NB4 (cell line): ENCODE measurements at regions not wholly inside any gene's neighbourhood (a gene's known extent, or its start where the extent isn't known, plus 50 kb on each side); places are given as distances from the start of the nearest gene placed in this dataset.

Source experiments
- POLR2A ChIP-seq: IDR thresholded peaks from 2 replicates; pipeline ENCODE4 v1.6.1; 2011; ENCODE audit warnings: mild to moderate bottlenecking; ENCODE audit not compliant: insufficient read length; ENCODE audit errors: extremely low read depth
- TF ChIP-seq, protein P1 (sequence below): IDR thresholded peaks from one replicate; pipeline ENCODE4 v1.5.1; 2012; ENCODE audit warnings: low read depth, low read length

DNA sequence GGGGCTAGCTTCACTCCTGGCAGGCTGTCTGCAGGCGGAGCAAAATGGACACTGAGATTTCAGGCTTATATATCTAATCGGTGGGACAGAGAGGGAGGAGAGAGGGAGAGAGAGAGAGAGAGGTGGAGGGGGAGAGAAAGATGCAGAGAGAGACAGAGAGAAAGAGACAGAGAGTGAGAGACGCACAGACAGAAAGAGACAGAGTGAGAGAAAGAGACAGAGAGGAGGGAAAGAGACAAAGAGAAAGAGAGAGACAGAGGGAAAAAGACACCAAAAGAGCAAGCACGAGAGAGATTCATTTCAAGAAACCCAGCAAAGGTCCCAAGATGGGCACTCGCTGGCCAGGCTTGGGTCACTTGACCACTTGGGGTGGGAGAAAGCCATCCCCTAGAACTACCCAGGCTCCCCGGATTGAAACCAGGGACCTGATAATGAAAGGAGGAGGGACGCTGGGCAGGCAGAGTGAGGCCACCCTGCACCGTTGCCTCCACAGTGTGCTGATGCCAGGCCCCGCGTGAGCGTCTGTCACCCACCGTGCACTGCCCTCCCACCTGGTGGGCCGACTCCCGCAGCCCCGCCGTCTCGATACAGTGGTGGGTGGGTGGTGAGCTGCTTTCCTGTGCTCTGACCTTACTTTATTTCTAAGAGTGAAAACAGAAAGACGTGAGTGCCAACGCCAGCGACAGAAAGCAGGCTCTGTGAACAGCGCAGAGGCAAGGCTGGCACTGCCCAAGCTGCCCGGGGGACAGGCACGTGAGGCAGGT lies 67.9 kb upstream of the SLCO4A1 start:
- TF ChIP-seq, protein P1, sequence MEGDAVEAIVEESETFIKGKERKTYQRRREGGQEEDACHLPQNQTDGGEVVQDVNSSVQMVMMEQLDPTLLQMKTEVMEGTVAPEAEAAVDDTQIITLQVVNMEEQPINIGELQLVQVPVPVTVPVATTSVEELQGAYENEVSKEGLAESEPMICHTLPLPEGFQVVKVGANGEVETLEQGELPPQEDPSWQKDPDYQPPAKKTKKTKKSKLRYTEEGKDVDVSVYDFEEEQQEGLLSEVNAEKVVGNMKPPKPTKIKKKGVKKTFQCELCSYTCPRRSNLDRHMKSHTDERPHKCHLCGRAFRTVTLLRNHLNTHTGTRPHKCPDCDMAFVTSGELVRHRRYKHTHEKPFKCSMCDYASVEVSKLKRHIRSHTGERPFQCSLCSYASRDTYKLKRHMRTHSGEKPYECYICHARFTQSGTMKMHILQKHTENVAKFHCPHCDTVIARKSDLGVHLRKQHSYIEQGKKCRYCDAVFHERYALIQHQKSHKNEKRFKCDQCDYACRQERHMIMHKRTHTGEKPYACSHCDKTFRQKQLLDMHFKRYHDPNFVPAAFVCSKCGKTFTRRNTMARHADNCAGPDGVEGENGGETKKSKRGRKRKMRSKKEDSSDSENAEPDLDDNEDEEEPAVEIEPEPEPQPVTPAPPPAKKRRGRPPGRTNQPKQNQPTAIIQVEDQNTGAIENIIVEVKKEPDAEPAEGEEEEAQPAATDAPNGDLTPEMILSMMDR: no peak
- TF ChIP-seq POLR2A: no peak
